SK-N-SH treated with all-trans-retinoic acid at 6 μM for 48 hours (cell line): ENCODE measurements at regions not wholly inside any gene's neighbourhood (a gene's known extent, or its start where the extent isn't known, plus 50 kb on each side); places are given as distances from the start of the nearest gene placed in this dataset.

ENCODE experiments used
- ARNTL ChIP-seq: fragments of 450-650 bp; formaldehyde crosslinking; IDR thresholded peaks from 2 replicates; pipeline ENCODE4 v1.5.0; 2020; ENCODE audit warnings: low read depth, mild to moderate bottlenecking, moderate library complexity, borderline replicate concordance
- CREB5 ChIP-seq: fragments of 250-450 bp; sonication (Bioruptor Pico); IDR thresholded peaks from 2 replicates; pipeline ENCODE4 v1.5.1; 2020; ENCODE audit warnings: low read depth, mild to moderate bottlenecking, moderate library complexity
- CSDC2 ChIP-seq: fragments of 250-450 bp; sonication (Bioruptor Pico); IDR thresholded peaks from 2 replicates; pipeline ENCODE4 v1.5.0; 2020; ENCODE audit warnings: mild to moderate bottlenecking, moderate library complexity
- ESRRG ChIP-seq: fragments of 250-450 bp; sonication (Bioruptor Pico); IDR thresholded peaks from 2 replicates; pipeline ENCODE4 v1.6.1; 2021; ENCODE audit warnings: mild to moderate bottlenecking
- GLIS3 ChIP-seq: fragments of 250-450 bp; sonication (Bioruptor Pico); IDR thresholded peaks from 2 replicates; pipeline ENCODE4 v1.5.0; 2020; ENCODE audit warnings: mild to moderate bottlenecking, moderate library complexity
- ISL1 ChIP-seq: fragments of 250-450 bp; sonication (Bioruptor Pico); IDR thresholded peaks from 2 replicates; pipeline ENCODE4 v2.1.2; 2022; ENCODE audit warnings: mild to moderate bottlenecking, moderate library complexity
- PATZ1 ChIP-seq: fragments of 250-450 bp; sonication (Bioruptor Pico); IDR thresholded peaks from 2 replicates; pipeline ENCODE4 v1.8.0; 2020; ENCODE audit warnings: mild to moderate bottlenecking, moderate library complexity, borderline replicate concordance
- POU6F1 ChIP-seq: fragments of 250-450 bp; sonication (Bioruptor Pico); IDR thresholded peaks from 2 replicates; pipeline ENCODE4 v1.8.0; 2021; ENCODE audit warnings: low read depth, mild to moderate bottlenecking, moderate library complexity, borderline replicate concordance
- PPARA ChIP-seq: fragments of 250-450 bp; sonication (Bioruptor Pico); IDR thresholded peaks from 2 replicates; pipeline ENCODE4 v1.5.0; 2020; ENCODE audit warnings: mild to moderate bottlenecking, borderline replicate concordance
- RARB ChIP-seq: fragments of 250-450 bp; sonication (Bioruptor Pico); IDR thresholded peaks from 2 replicates; pipeline ENCODE4 v1.8.0; 2021; ENCODE audit warnings: mild to moderate bottlenecking, moderate library complexity
- ZC3H10 ChIP-seq: fragments of 250-450 bp; sonication (Bioruptor Pico); IDR thresholded peaks from 2 replicates; pipeline ENCODE4 v1.5.1; 2021; ENCODE audit warnings: mild to moderate bottlenecking, moderate library complexity
- ZFP3 ChIP-seq: fragments of 250-450 bp; sonication (Bioruptor Pico); IDR thresholded peaks from 2 replicates; pipeline ENCODE4 v1.5.0; 2020; ENCODE audit warnings: mild to moderate bottlenecking, moderate library complexity

GRCh38 chr9:81171689-81172088 lies 517.7 kb downstream of the TLE1 start:
- no peak for TF ChIP-seq RARB (CRISPR knock-in tag)
- no peak for TF ChIP-seq PATZ1
- TF ChIP-seq POU6F1 (CRISPR knock-in tag): no peak
- no peak for TF ChIP-seq ESRRG (CRISPR knock-in tag)
- TF ChIP-seq ISL1 (CRISPR knock-in tag): no peak
- TF ChIP-seq ZFP3 (CRISPR knock-in tag): no peak
- TF ChIP-seq ZC3H10: no peak
- no peak for TF ChIP-seq CREB5 (CRISPR knock-in tag)
- TF ChIP-seq ARNTL (CRISPR knock-in tag): no peak
- TF ChIP-seq GLIS3: no peak
- no peak for TF ChIP-seq CSDC2 (CRISPR knock-in tag)
- no peak for TF ChIP-seq PPARA (CRISPR knock-in tag)
